ENCODE measurements at regions not wholly inside any gene's neighbourhood (a gene's known extent, or its start where the extent isn't known, plus 50 kb on each side); places are given as distances from the start of the nearest gene placed in this dataset.

DNA sequence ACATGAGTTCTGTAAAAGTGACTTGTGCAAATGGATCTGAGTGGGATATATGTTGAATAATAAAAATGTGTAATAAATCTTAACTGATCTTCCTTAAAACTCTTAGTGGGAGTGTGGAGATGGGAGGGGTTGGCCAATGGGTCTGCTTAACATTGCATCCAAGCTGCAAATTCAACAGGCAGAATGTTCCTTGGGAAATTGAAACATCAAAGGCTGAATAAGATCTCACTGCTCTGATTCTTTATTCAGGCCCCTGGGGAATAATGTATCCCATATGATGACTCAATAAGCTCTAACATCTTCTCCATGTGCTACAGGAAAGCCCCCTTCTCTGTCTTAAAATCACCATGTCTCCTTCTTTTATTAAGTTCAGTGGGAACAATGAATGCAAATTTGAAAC, 373.2 kb upstream of the PODXL start:
- POLR2A ChIA-PET = no interaction called here
- CTCF ChIA-PET (ENCODE audit: low intra/inter-chr PET ratio) = no interaction called here
- no peaks in the 10 kb centered on the region for H3K9me1 ChIP-seq (ENCODE audit: control insufficient read depth, insufficient read depth, low read length)
- no peak overlapping the region for H3K9ac ChIP-seq (ENCODE audit: insufficient read depth in 1 of 2, low read depth in 2 of 2, low read length in 2 of 2)
- FAIRE-seq (no peak), ATAC-seq (no peak), DNase-seq (ENCODE audit: extremely low read depth in 1 of 4, low spot score in 3 of 4) (no peak)
- no peaks in the 10 kb centered on the region for H3K36me3 ChIP-seq (ENCODE audit: control insufficient read depth, insufficient read depth, low read length)
- intact Hi-C loops (cut with micrococcal nuclease) = no loop called here
- no TSS peak for BruUV-seq (replicated peaks)
- H3K4me1 ChIP-seq (replicated peaks in 1 of 2; ENCODE audit: control insufficient read depth in 2 of 2, insufficient read depth in 2 of 2, low read length in 2 of 2) = no peaks in the 10 kb centered on the region
- H3K27me3 ChIP-seq (ENCODE audit: control insufficient read depth in 2 of 2, insufficient read depth in 2 of 2, low read length in 2 of 2) = peaks cover 0 to 5% of the 10 kb centered on the region in 2 experiments; a peak in 1 of 5 replicates
- no peaks in the 10 kb centered on the region for H4K20me1 ChIP-seq (replicated peaks; ENCODE audit: control insufficient read depth, insufficient read depth, low read length)
- no peak overlapping the region for H3K4me3 ChIP-seq
- no peak overlapping the region for H3K27ac ChIP-seq (ENCODE audit: extremely low read depth, low read depth, low read length)
- in situ Hi-C loops (cut with MboI) = no loop called here
- H2AFZ ChIP-seq (ENCODE audit: low read depth, low read length) = no peak overlapping the region
- no peak overlapping the region for H3K4me2 ChIP-seq (ENCODE audit: insufficient read depth, low read length)
- H3K9me3 ChIP-seq (replicated peaks; ENCODE audit: control insufficient read depth, insufficient read depth, low read depth, low read length) = no peaks in the 10 kb centered on the region
- H3K79me2 ChIP-seq (ENCODE audit: control insufficient read depth, insufficient read depth, low read length) = no peaks in the 10 kb centered on the region
- TF ChIP-seq ZNF124 (CRISPR knock-in tag; IDR thresholded peaks at IDR 0.05) = no peak
- no peak for TF ChIP-seq ZNF518B (CRISPR knock-in tag; IDR thresholded peaks at IDR 0.05)
- TF ChIP-seq CTCF (IDR thresholded peaks at IDR 0.05 in 2 of 3, conservative IDR thresholded peaks at IDR 0.05 in 1 of 3; ENCODE audit: insufficient read depth in 2 of 3, low read depth in 1 of 3, low read length in 3 of 3) = no peak
- TF ChIP-seq SPI1 (IDR thresholded peaks at IDR 0.05; ENCODE audit: borderline replicate concordance, low read depth, low read length) = no peak
- no peak for TF ChIP-seq XRCC5 (IDR thresholded peaks at IDR 0.05; ENCODE audit: low read depth, low read length)
- TF ChIP-seq E2F6 (IDR thresholded peaks at IDR 0.05; ENCODE audit: borderline replicate concordance in 1 of 2, extremely low read depth in 1 of 2, insufficient read depth in 1 of 2, insufficient read length in 1 of 2, low read depth in 1 of 2, low read length in 1 of 2, poor library complexity in 1 of 2, severe bottlenecking in 1 of 2) = no peak
- TF ChIP-seq, protein P1, sequence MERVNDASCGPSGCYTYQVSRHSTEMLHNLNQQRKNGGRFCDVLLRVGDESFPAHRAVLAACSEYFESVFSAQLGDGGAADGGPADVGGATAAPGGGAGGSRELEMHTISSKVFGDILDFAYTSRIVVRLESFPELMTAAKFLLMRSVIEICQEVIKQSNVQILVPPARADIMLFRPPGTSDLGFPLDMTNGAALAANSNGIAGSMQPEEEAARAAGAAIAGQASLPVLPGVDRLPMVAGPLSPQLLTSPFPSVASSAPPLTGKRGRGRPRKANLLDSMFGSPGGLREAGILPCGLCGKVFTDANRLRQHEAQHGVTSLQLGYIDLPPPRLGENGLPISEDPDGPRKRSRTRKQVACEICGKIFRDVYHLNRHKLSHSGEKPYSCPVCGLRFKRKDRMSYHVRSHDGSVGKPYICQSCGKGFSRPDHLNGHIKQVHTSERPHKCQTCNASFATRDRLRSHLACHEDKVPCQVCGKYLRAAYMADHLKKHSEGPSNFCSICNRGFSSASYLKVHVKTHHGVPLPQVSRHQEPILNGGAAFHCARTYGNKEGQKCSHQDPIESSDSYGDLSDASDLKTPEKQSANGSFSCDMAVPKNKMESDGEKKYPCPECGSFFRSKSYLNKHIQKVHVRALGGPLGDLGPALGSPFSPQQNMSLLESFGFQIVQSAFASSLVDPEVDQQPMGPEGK (CRISPR knock-in tag; IDR thresholded peaks at IDR 0.05; ENCODE audit: borderline replicate concordance) = no peak
- no peak for TF ChIP-seq STAG1 (CRISPR knock-in tag; IDR thresholded peaks at IDR 0.05; ENCODE audit: borderline replicate concordance)
- TF ChIP-seq HDAC6 (IDR thresholded peaks at IDR 0.05; ENCODE audit: low read depth, low read length) = no peak
- no peak for TF ChIP-seq SAFB2 (IDR thresholded peaks at IDR 0.05; ENCODE audit: borderline replicate concordance, low read depth, low read length, severe bottlenecking)
- no peak for TF ChIP-seq SRSF1 (IDR thresholded peaks at IDR 0.05; ENCODE audit: low read depth, low read length)
- no peak for TF ChIP-seq CREB1 (IDR thresholded peaks at IDR 0.05)
- TF ChIP-seq CREB1 (CRISPR knock-in tag; IDR thresholded peaks at IDR 0.05) = no peak
- TF ChIP-seq WHSC1 (IDR thresholded peaks at IDR 0.05; ENCODE audit: low read length) = no peak
- TF ChIP-seq ZNF445 (CRISPR knock-in tag; IDR thresholded peaks at IDR 0.05; ENCODE audit: low read depth) = no peak
